ENCODE measurements at regions not wholly inside any gene's neighbourhood (a gene's known extent, or its start where the extent isn't known, plus 50 kb on each side); places are given as distances from the start of the nearest gene placed in this dataset.

DNA sequence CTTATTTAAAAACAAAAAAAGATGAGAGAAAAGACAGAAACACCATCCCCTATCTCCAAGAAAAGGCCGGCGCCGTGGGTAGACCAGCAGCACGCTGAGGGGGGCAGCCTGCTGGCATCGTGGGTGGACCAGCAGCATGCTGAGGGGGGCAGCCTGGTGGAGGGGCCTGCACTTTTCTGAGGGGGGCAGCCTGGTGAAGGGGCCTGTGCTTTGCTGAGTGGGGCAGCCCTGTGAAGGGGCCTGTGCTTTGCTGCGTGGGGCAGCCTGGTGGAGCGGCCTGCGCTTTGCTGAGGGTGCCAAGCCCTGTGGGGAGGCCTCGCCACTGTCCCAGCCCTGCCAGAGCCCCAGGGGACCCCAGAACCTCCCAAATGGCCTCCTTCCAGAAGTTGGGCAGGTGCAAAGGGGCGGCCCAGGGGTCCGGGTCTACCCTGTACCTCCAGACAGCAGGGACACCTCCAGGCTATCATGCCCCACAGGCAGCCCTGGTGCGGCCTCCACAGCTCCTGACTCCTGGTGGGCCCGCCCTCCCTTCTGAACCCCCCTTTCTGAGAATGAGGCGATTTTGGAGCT, 1185.7 kb downstream of the BRD1 start:
- Histone ChIP-seq H3K4me1 (ENCODE audit: control insufficient read depth, insufficient read depth, low read length) (no peaks in the 10 kb centered on the region), H3K9me3 (ENCODE audit: control insufficient read depth, insufficient read depth, low read depth, low read length) (no peaks in the 10 kb centered on the region), H3K36me3 (ENCODE audit: control insufficient read depth in 2 of 2, insufficient read depth in 1 of 2, low read length in 2 of 2) (no peaks in the 10 kb centered on the region), H3K4me3 (ENCODE audit: low read depth, low read length) (no peak overlapping the region), H3K27ac (ENCODE audit: extremely low read depth, low read depth, low read length) (no peak overlapping the region)
- ChIA-PET POLR2A (no interaction called here), CTCF (no interaction called here)
- TF ChIP-seq GLIS1 (tag by site-specific recombination; IDR thresholded peaks at IDR 0.05): no peak
- TF ChIP-seq GFI1B (tag by site-specific recombination; IDR thresholded peaks at IDR 0.05): no peak
- TF ChIP-seq, protein P1, sequence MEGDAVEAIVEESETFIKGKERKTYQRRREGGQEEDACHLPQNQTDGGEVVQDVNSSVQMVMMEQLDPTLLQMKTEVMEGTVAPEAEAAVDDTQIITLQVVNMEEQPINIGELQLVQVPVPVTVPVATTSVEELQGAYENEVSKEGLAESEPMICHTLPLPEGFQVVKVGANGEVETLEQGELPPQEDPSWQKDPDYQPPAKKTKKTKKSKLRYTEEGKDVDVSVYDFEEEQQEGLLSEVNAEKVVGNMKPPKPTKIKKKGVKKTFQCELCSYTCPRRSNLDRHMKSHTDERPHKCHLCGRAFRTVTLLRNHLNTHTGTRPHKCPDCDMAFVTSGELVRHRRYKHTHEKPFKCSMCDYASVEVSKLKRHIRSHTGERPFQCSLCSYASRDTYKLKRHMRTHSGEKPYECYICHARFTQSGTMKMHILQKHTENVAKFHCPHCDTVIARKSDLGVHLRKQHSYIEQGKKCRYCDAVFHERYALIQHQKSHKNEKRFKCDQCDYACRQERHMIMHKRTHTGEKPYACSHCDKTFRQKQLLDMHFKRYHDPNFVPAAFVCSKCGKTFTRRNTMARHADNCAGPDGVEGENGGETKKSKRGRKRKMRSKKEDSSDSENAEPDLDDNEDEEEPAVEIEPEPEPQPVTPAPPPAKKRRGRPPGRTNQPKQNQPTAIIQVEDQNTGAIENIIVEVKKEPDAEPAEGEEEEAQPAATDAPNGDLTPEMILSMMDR (tag by site-specific recombination; IDR thresholded peaks at IDR 0.05): no peak
- no peak for TF ChIP-seq ZNF292 (tag by site-specific recombination; IDR thresholded peaks at IDR 0.05; ENCODE audit: borderline replicate concordance, low read depth)
- TF ChIP-seq, protein P2, sequence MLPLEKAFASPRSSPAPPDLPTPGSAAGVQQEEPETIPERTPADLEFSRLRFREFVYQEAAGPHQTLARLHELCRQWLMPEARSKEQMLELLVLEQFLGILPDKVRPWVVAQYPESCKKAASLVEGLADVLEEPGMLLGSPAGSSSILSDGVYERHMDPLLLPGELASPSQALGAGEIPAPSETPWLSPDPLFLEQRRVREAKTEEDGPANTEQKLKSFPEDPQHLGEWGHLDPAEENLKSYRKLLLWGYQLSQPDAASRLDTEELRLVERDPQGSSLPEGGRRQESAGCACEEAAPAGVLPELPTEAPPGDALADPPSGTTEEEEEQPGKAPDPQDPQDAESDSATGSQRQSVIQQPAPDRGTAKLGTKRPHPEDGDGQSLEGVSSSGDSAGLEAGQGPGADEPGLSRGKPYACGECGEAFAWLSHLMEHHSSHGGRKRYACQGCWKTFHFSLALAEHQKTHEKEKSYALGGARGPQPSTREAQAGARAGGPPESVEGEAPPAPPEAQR (tag by site-specific recombination; IDR thresholded peaks at IDR 0.05): no peak
- TF ChIP-seq, protein P3, sequence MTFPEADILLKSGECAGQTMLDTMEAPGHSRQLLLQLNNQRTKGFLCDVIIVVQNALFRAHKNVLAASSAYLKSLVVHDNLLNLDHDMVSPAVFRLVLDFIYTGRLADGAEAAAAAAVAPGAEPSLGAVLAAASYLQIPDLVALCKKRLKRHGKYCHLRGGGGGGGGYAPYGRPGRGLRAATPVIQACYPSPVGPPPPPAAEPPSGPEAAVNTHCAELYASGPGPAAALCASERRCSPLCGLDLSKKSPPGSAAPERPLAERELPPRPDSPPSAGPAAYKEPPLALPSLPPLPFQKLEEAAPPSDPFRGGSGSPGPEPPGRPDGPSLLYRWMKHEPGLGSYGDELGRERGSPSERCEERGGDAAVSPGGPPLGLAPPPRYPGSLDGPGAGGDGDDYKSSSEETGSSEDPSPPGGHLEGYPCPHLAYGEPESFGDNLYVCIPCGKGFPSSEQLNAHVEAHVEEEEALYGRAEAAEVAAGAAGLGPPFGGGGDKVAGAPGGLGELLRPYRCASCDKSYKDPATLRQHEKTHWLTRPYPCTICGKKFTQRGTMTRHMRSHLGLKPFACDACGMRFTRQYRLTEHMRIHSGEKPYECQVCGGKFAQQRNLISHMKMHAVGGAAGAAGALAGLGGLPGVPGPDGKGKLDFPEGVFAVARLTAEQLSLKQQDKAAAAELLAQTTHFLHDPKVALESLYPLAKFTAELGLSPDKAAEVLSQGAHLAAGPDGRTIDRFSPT (tag by site-specific recombination; IDR thresholded peaks at IDR 0.05): no peak
- TF ChIP-seq ZNF433 (tag by site-specific recombination; IDR thresholded peaks at IDR 0.05; ENCODE audit: low read depth): no peak
- TF ChIP-seq, protein P4, sequence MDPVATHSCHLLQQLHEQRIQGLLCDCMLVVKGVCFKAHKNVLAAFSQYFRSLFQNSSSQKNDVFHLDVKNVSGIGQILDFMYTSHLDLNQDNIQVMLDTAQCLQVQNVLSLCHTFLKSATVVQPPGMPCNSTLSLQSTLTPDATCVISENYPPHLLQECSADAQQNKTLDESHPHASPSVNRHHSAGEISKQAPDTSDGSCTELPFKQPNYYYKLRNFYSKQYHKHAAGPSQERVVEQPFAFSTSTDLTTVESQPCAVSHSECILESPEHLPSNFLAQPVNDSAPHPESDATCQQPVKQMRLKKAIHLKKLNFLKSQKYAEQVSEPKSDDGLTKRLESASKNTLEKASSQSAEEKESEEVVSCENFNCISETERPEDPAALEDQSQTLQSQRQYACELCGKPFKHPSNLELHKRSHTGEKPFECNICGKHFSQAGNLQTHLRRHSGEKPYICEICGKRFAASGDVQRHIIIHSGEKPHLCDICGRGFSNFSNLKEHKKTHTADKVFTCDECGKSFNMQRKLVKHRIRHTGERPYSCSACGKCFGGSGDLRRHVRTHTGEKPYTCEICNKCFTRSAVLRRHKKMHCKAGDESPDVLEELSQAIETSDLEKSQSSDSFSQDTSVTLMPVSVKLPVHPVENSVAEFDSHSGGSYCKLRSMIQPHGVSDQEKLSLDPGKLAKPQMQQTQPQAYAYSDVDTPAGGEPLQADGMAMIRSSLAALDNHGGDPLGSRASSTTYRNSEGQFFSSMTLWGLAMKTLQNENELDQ (tag by site-specific recombination; IDR thresholded peaks at IDR 0.05; ENCODE audit: low read depth): no peak
- no peak for TF ChIP-seq ZBTB48 (tag by site-specific recombination; IDR thresholded peaks at IDR 0.05)
- TF ChIP-seq, protein P5, sequence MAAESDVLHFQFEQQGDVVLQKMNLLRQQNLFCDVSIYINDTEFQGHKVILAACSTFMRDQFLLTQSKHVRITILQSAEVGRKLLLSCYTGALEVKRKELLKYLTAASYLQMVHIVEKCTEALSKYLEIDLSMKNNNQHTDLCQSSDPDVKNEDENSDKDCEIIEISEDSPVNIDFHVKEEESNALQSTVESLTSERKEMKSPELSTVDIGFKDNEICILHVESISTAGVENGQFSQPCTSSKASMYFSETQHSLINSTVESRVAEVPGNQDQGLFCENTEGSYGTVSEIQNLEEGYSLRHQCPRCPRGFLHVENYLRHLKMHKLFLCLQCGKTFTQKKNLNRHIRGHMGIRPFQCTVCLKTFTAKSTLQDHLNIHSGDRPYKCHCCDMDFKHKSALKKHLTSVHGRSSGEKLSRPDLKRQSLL (tag by site-specific recombination; IDR thresholded peaks at IDR 0.05): no peak
- no peak for TF ChIP-seq ZFP69B (tag by site-specific recombination; IDR thresholded peaks at IDR 0.05)
- TF ChIP-seq, protein P6, sequence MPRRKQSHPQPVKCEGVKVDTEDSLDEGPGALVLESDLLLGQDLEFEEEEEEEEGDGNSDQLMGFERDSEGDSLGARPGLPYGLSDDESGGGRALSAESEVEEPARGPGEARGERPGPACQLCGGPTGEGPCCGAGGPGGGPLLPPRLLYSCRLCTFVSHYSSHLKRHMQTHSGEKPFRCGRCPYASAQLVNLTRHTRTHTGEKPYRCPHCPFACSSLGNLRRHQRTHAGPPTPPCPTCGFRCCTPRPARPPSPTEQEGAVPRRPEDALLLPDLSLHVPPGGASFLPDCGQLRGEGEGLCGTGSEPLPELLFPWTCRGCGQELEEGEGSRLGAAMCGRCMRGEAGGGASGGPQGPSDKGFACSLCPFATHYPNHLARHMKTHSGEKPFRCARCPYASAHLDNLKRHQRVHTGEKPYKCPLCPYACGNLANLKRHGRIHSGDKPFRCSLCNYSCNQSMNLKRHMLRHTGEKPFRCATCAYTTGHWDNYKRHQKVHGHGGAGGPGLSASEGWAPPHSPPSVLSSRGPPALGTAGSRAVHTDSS (tag by site-specific recombination; IDR thresholded peaks at IDR 0.05): no peak
- TF ChIP-seq, protein P7, sequence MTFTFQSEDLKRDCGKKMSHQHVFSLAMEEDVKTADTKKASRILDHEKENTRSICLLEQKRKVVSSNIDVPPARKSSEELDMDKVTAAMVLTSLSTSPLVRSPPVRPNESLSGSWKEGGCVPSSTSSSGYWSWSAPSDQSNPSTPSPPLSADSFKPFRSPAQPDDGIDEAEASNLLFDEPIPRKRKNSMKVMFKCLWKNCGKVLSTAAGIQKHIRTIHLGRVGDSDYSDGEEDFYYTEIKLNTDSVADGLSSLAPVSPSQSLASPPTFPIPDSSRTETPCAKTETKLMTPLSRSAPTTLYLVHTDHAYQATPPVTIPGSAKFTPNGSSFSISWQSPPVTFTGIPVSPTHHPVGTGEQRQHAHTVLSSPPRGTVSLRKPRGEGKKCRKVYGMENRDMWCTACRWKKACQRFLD (tag by site-specific recombination; IDR thresholded peaks at IDR 0.05): no peak
- no peak for TF ChIP-seq GLI2 (tag by site-specific recombination; IDR thresholded peaks at IDR 0.05; ENCODE audit: borderline replicate concordance, low read depth)
- TF ChIP-seq, protein P8, sequence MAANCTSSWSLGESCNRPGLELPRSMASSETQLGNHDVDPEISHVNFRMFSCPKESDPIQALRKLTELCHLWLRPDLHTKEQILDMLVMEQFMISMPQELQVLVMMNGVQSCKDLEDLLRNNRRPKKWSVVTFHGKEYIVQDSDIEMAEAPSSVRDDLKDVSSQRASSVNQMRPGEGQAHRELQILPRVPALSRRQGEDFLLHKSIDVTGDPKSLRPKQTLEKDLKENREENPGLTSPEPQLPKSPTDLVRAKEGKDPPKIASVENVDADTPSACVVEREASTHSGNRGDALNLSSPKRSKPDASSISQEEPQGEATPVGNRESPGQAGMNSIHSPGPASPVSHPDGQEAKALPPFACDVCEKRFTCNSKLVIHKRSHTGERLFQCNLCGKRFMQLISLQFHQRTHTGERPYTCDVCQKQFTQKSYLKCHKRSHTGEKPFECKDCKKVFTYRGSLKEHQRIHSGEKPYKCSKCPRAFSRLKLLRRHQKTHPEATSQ (tag by site-specific recombination; IDR thresholded peaks at IDR 0.05): no peak
- no peak for TF ChIP-seq KLF7 (tag by site-specific recombination; IDR thresholded peaks at IDR 0.05; ENCODE audit: borderline replicate concordance)
- TF ChIP-seq, protein P9, sequence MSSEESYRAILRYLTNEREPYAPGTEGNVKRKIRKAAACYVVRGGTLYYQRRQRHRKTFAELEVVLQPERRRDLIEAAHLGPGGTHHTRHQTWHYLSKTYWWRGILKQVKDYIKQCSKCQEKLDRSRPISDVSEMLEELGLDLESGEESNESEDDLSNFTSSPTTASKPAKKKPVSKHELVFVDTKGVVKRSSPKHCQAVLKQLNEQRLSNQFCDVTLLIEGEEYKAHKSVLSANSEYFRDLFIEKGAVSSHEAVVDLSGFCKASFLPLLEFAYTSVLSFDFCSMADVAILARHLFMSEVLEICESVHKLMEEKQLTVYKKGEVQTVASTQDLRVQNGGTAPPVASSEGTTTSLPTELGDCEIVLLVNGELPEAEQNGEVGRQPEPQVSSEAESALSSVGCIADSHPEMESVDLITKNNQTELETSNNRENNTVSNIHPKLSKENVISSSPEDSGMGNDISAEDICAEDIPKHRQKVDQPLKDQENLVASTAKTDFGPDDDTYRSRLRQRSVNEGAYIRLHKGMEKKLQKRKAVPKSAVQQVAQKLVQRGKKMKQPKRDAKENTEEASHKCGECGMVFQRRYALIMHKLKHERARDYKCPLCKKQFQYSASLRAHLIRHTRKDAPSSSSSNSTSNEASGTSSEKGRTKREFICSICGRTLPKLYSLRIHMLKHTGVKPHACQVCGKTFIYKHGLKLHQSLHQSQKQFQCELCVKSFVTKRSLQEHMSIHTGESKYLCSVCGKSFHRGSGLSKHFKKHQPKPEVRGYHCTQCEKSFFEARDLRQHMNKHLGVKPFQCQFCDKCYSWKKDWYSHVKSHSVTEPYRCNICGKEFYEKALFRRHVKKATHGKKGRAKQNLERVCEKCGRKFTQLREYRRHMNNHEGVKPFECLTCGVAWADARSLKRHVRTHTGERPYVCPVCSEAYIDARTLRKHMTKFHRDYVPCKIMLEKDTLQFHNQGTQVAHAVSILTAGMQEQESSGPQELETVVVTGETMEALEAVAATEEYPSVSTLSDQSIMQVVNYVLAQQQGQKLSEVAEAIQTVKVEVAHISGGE (tag by site-specific recombination; conservative IDR thresholded peaks at IDR 0.05; ENCODE audit: low read depth): no peak
- TF ChIP-seq ZNF549 (tag by site-specific recombination; IDR thresholded peaks at IDR 0.05): no peak
